Suppressor macrophage treated with lipopolysaccharide for 4 hours (primary cell): ENCODE measurements at regions not wholly inside any gene's neighbourhood (a gene's known extent, or its start where the extent isn't known, plus 50 kb on each side); places are given as distances from the start of the nearest gene placed in this dataset.
A peak's percentile ranks its signal among the peaks of the same experiment; 100 is the strongest.
"Not testable (repeated sequence)": the region's sequence is repeated elsewhere in the genome, so short reads cannot be mapped to it uniquely, and the experiment has no call there.

Experiments used
- DNase-seq: peaks from one replicate; pipeline ENCODE4 v3.0.0-alpha.2; 2020

DNA sequence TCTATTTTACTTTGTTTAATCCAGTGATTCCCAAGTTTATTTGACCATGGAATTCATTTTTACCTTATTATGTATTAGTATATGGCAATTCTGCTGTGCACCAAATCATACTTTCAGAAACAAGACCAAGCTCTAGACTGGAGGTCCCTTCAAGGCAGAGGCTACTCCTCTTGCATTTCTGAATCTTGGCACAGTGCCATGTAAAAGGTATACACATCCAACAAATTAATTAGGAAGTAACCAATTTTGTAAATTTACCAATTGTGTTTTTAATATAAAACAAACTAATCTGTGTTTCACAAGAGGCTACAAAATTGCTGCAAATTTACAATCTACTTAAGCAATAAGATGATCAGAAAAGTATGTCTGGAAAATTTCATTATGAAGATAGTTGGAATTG is 712.2 kb upstream of the HS3ST1 start:
- DNase-seq, result no peak

DNA sequence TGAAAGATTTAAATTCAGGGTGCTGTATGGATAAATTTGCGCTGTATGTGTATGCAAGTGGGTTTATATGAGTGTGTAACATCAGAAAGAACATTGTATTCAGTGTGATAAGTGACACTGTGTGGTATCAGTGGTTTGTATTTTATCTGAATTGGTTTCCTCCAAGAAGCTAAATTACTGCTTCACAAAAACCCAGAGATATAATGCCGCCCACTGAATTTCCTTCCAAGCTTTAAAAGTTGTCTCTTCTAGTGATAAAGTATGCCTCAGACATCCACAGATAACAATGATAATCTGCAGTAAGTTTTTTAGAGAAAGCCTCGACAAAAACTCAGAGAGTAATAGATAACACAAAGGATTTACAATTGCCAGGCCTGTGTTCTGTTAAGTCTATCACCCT is 710.6 kb upstream of the HS3ST1 start:
- no peak for DNase-seq

DNA sequence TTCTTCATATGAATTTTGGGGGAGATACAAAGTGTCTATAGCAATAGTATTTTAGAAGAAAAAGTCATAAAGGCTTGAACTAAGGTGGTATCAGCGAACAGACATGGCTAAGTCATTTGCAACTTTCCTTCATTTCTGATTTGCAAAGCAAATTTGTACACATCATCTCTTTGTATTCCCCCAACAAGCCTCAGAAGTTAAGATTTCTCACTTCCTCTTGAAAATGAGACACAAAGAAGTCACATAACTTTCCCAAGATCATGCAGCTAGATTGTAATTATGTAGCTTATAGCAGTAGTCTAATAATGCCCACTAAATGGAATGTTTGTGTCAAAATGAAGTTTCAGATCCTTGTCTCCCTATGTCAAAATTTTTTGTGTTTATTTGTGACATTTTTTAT is 709.8 kb upstream of the HS3ST1 start:
- DNase-seq, result peak; percentile 52

DNA sequence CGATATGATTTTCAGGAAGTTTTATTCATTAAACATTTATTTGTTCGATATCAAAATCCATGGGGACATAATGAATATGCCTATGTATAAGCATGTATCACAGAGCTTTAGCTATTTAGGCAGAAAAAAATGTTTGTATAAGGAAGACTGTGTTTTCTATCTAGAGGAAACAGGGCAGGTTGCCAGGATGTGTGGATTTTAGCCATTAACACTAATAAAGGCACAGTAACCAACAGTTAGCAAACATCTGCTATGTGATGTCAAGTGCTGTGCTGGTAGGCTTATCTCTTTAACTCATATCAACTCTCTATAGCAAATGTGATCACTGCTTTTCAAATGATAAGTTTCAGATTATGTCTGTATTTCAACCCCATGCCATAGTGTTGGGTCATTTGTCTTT is 708.9 kb upstream of the HS3ST1 start:
- DNase-seq, result no peak

DNA sequence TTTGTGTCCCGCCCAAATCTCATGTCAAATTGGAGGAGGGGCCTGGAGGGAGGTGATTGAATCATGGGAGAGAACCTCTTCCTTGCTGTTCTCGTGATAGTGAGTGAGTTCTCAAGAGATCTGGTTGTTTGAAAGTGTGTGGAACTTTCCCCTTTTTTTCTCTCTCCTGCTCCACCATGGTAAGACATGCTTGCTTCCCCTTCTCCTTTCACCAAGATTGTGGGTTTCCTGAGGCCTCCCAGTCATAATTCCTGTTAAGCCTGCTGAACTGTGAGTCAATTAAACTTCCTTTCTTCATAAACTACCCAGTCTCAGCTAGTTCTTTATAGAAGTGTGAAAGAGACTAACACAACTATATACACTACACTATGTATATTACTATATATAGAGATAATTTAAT is 697.8 kb upstream of the HS3ST1 start:
- peak; percentile 79 for DNase-seq

DNA sequence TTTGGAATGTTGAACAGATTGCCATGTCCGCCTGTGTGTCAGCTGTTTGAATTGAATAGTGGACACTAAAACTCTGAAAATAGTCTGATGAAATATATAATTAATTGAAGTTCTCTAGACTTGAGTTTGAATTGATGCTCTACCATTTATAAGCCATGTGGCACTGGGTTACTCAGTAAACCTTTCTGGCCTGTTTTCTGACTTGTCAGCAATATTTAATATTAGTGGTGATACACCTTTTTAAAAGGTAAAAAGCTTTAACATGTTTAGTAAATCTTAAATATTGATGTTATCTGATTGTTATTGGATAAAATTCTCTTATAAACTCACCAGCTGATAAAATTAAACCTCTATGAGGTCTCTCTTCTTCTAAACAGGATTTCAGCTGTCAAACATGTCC is 695.4 kb upstream of the HS3ST1 start:
- DNase-seq, result no peak

DNA sequence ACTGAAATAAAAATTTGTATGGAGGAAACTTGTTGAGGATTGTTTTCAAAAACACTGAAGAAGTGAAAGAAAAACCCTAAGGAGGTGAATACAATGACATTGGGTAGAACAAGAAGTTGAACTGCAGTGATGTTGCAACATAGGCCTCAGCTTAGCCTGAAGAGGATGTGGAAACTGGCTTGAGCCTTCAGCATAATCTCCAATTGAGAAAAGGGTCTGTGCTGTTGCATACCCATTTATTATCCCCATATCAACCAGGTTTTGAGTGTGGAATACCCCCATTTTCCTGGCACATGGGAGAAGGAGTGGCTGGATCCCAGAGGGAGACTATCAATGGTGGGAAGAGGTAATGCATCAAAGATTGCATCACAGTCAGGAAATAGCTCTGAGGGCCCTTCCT is 695.0 kb upstream of the HS3ST1 start:
- DNase-seq, result peak; percentile 83

DNA sequence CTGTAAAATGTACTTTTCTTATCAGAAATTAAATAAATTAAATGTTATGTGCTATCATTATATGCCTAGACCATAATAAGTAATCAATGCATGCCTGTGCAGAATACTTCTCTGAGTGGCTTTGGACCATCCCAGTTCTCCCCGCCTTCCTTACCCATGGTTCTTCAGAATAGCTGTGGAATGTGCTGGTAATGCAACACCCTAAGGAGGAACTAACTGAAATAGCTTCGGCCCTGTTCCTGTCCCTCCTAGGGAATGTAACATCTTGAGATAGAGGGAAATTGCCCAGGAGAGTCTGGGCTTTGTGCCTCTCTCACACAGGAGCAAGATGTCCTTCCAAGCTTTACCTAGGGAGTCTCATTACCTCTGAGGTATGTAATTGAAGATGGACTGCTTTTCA is 693.6 kb upstream of the HS3ST1 start:
- DNase-seq, result peak; percentile 16

DNA sequence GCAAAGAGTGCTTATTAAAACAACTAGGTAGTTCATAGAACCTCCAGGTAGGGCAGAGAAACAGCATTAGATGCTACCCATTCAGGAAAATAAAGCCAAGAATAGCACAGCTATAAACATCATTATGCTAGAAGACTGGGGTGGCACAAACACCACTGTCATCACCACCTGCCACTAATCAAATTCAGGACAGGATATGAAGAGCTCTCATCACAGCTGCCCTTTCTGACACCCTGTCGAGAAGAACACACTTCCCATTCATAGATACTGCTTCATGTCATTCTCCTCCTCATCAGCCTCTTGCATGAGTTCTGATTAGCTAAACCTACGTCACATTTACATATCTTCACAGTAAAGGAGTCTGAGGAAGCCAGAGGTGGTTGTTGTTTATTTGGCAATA is 692.3 kb upstream of the HS3ST1 start:
- DNase-seq, result no peak

DNA sequence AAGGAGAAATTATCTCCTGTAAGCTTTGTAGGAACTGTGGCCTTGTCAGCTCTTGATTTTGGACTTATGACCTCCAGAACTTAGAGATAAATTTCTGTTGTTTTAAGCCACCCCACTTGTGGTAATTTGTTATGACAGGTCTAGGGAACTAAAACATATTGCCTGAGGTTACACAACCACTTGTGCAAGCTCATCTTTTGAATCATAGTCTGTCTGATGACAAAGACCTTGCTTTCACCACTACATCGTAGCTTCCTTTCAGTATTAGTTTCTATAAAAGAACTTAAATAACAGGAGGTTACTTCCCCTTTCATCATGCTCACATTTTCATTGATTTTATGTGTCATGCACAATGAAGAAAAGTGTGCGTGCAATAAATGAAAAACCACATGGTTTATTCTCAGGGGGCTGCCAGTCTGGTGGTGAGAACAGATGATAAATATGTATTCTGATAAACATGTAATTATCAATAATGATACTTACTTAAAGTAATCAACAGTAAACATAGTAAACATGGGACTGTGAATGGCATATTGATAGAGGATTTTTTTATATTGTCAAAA is 690.0 kb upstream of the HS3ST1 start:
- DNase-seq, result peak; percentile 95

DNA sequence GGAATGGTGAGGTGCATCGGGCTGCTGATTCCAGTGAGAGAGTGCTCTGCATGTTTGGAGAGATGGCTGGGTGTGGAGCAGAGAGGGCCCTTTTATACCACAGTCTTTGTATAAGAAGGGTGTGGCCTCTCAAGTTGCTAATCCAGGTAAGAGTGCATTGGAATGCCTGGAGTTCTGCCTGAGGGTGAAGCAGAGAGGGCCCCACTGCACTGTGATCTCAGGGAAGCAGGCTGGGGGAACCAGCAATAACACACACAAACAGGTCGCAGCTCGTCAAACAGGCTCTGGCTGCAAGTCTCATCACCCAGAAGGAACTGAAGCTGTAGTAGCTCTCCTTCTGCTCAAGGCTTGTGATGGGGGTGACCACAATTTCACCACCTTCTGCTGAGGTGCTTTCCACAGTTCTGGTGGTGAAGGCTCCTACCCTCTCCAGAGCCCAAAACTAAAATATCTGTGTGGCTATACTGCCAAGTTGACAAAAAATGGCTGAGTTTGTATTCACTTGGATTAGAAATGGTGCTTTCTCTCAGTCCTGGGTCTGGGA is 687.4 kb upstream of the HS3ST1 start:
- DNase-seq, result no peak

DNA sequence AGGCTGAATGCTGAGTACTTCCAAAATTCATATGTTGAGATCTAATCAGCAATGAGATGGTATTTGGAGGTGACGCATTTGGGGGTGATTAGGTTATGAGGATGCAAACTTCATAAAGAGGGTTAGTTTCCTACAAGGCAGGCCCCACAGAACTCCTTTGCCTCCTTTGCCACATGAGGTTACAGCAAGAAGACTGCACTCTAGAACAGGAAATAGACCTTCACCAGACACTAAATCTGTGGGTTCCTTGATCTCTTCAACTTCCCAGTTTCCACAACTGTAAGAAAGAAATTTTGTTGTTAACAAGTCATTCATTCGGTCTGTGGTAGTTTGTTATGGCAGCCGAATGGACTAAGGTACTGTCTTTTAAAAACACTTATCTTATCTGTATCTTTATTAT is 681.9 kb upstream of the HS3ST1 start:
- no peak for DNase-seq

DNA sequence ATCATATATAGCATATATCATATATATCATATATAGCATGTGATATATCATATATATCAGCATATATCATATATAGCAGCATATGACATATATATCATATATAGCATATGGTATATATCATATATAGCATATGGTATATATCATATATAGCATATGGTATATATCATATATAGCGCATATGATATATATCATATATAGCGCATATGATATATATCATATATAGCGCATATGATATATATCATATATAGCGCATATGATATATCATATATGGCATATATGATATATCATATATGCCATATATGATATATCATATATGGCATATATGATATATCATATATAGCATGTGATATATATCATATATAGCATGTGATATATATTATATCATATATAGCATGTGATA is 680.4 kb upstream of the HS3ST1 start:
- not testable (repeated sequence) for DNase-seq

DNA sequence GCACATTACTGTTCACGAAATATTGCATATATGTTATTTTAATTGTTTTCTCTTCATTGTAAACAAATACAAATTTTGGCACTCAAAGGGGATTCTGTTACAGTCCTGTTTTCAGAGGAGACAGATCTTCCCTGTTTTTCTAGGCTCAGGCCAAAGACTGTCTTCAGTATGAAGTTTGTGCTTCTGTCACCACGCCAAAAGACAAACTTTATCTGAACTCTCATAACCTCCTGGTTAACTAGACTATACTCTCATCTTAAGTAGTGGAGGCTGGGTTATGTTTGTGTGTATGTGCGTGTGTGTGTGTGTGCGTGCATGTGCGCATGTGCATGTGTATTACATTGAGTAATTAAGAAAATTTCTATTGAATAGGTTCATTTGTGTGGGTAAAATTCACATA is 676.8 kb upstream of the HS3ST1 start:
- DNase-seq, result no peak

DNA sequence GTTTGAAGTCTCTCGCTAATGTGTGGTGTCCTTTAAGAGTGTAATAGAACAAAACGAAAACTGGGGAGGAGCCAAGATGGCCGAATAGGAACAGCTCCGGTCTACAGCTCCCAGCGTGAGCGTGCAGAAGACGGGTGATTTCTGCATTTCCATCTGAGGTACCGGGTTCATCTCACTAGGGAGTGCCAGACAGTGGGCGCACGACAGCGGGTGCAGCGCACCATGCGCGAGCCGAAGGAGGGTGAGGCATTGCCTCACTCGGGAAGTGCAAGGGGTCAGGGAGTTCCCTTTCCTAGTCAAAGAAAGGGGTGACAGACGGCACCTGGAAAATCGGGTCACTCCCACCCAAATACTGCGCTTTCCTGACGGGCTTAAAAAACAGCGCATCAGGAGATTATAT is 661.2 kb upstream of the HS3ST1 start:
- DNase-seq, result not testable (repeated sequence)

DNA sequence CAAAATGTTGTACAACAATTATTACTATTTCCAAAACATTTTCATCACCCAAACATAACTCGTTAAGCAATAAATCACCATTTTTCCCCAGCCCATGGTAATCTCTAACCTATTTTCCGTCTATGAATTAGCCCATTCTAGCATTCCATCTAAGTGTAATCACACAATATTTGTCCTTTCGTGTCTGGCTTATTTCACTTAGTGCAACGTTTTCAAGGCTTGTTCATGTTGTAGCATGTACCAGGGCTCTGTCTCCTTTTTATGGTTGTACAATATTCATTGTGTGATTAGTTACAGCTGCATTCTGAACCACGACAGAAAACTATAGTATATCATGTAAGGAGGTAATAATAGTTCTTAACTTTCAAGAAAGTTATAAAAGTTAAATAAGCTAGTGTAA is 656.0 kb upstream of the HS3ST1 start:
- no peak for DNase-seq

DNA sequence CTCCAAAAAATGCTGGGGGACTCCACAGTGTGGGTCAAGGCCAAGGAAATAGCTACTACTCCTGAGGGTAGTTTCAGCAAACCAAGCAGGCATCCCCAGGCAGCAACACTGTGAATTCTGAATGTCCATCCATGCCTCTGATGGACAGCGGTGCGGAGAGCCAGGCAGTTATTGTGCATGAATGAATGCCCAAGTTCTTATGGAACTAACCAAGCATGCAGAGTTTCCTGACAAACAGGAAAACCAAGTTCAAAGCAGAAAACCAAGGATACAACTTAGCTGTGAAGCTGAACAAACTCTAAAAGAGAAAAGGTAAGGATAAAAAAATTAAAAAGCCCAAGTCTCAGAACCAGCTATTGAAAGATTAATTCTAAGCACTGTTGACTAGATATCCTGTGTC is 642.6 kb upstream of the HS3ST1 start:
- no peak for DNase-seq

DNA sequence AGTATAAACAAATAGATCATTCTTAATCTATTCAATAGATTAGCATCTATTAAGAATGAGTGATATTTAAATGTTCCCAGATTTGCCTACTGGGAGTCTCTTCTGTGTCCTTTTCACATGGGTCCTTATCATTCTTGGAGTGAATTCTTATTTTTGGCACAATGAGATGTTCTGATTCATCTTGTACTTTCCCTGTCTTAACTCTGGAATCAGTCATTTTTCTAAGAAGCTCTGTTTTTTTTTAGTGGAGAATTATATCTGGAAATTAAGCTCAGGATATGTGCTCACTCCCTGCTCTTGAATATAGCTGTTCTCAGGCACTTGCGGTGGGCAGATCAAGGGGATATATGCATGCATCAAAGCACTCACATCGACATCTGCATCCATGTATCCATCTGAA is 625.3 kb upstream of the HS3ST1 start:
- DNase-seq, result no peak

DNA sequence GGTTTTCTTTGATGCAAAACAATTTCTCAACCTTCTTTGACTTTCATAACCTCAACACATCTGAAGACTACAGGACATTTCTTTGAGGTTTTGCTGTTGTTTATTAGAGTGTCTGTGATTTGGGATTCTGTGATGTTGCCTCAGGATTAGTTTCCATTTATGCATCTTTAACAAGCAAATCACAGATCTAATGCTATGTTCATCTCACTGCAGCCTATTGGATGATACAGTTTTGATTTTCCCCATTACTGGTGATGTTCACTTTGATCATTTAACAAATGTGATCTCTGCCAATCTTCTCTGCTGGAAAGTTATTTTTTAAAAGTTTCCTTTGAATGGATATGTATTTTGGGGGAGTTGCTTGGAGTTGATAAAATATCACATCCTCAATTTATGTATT is 624.9 kb upstream of the HS3ST1 start:
- DNase-seq, result no peak

DNA sequence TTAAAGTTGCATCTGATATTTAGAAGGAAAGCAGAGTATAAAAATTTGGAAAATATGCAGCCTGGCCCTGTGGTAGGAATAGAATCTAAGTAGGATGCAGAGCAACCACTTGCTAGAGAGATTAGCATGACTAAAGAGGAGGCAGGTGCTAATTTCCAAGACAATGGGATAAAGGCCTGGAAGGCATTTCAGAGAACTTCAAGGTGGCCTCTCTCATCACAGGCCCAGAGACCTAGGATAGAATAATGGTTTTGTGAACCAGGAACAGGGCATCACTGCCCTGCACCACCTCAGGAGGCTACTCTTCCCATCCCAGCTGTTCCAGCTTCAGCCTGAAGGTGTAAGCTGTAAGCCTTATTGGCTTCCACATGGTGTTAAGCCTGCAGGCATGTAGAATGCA is 621.7 kb upstream of the HS3ST1 start:
- no peak for DNase-seq

DNA sequence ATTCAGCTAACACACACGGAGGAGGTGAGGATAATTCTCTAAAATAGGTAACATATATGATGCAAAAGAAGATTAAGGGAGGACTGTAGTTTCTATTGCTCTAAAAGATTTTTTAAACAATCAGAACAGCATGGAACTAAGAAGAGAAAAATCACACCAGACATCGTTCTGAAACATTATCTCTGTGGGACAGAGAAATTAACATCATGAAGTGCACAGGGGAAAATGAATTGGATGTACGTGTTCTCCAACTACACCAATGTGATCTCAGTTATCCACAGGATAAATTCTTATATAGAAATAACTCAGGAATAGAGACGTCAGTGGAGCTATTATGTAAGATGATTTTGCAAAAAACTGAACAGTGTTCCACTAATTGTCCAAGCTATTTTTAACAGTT is 614.1 kb upstream of the HS3ST1 start:
- no peak for DNase-seq

DNA sequence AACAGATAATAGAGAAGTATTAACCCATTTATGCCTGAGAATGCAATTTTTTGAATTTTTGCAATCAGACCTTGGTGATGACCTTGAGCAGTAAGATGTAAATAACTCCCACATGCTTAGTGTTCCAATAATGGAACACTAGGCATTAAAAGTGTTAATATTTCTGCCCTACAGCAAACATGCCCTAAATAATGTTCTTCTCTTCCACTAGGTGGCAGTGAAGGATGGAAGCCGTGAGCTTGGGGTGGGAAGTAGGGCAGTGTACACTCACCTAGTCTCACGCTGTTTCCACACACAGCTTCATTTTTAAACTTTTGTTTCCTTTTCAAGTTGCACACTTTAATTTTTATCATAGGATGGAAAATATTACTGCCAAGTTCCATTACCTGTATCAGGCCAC is 613.1 kb upstream of the HS3ST1 start:
- peak; percentile 44 for DNase-seq

DNA sequence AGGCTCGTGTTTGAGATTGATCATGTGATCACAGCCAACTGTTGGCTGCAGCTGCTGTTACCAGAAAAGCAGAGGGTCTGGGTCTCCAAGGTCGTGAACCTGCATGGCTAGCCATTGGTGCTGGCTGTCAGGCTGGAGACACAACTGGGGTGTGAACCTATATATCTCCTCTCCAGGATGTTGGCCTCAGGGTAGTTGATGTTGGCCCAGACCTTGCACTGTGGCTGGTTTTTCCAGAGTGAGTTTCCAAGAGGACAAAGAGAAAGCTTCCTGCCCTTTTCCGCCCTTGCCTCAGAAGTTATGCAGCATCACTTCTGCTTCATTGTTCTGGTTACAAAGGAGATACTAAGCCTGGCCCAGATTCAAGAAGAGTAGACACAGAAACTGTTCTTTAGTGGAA is 607.8 kb upstream of the HS3ST1 start:
- DNase-seq, result no peak

DNA sequence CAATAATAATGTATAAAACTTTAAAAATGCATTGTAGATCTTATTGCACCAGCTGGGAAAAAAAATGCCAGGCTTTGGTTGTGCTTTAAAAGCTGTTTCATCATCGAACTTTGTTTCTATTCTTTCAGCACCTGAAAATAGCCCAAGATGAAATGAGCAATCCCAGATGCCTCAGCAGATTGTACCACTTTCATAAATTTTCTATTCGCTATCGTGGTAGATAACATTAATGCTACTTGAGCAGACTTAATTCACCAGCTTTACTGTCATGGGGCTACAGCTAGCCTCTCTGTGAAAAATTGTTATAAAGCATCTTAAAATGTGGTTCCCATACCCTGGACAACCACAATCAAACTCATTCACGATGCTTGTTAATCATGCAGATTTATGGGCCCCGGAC is 599.6 kb upstream of the HS3ST1 start:
- no peak for DNase-seq

DNA sequence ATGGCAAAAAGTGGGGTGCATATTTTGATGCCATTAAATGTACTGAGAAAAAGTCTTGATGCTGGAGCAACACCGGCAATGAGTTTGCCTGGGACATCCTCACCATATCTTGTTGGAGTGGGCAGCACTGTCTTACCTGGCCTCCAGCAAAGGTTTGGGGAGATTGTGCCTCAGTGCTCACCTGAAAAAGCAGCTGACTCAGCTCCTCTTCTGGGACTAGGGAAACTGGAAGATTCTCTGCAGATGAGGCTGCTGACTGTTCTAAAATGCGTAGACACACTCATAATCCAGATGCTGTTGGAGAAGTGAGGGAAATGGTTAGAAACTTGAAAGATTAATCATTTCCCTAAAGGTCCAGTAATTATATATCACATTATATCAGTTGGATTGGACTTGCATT is 593.7 kb upstream of the HS3ST1 start:
- DNase-seq, result no peak

DNA sequence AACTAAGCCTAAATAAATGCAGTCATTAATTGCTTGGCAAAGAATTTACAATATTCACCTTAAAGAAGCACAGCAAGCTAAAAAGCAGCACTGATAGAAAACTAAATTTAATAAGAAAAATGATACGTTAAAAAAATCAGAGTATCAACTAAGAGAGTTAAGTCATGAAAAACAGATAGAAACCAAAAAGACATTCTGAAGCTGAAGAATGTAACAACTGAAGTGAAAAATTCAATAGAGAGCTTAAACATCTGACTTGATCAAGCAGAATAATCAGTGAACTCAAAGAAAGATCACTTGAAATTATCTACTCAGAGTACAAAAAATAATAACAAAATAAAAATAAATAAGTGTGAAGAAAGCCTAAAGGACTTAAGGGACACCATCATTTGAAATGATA is 588.0 kb upstream of the HS3ST1 start:
- no peak for DNase-seq
